Right lobe of liver (tissue), 6 donors: ENCODE measurements at regions not wholly inside any gene's neighbourhood (a gene's known extent, or its start where the extent isn't known, plus 50 kb on each side); places are given as distances from the start of the nearest gene placed in this dataset.
A peak's percentile ranks its signal among the peaks of the same experiment; 100 is the strongest.

ENCODE experiments used
- ATAC-seq, 4 donors: fragments of 200-7000 bp; cut with Tn5 transposase; one replicate each; pipeline ENCODE4 v1.9.1; 2020; ENCODE audit warnings: mild to moderate bottlenecking in 4 of 4, moderate library complexity in 4 of 4
- DNase-seq, 3 donors: peaks; one replicate each; pipeline ENCODE4 v3.0.0-alpha.2; 2020
- H3K27ac ChIP-seq, 3 donors: fragments of 200-600 bp; one replicate each; pipeline ENCODE4 v1.8.0; 2022
- H3K27me3 ChIP-seq, 2 donors: fragments of 200-600 bp; one replicate each; pipeline ENCODE4 v1.8.0; 2022
- H3K36me3 ChIP-seq, 4 donors: fragments of 200-600 bp; sonication (generic) in 1 of 4; one replicate each; pipeline versions ENCODE4 v1.5.1 to v1.8.0; 2017 to 2022; ENCODE audit warnings: control low read depth in 1 of 4
- H3K4me1 ChIP-seq, 4 donors: fragments of 200-600 bp; sonication (generic) in 1 of 4; one replicate each; pipeline versions ENCODE4 v1.5.1 to v1.8.0; 2017 to 2022; ENCODE audit warnings: control low read depth in 1 of 4
- H3K4me3 ChIP-seq, 3 donors: fragments of 200-600 bp; one replicate each; pipeline ENCODE4 v1.8.0; 2022
- H3K9me3 ChIP-seq, 4 donors: fragments of 200-600 bp; sonication (generic) in 1 of 4; one replicate each; pipeline versions ENCODE4 v1.5.1 to v1.8.0; 2017 to 2022; ENCODE audit warnings: control low read depth in 1 of 4
- POLR2A ChIP-seq: fragments of 450-650 bp; IDR thresholded peaks from one replicate; pipeline ENCODE4 v1.6.1; 2017; ENCODE audit warnings: antibody characterized with exemption, mild to moderate bottlenecking
- WGBS: methylation state at CpG from one replicate; pipeline ENCODE4 v1.1.6; 2018; ENCODE audit warnings: low coverage, low lambda C conversion rate; ENCODE audit not compliant: insufficient coverage; ENCODE audit errors: missing lambda C conversion rate; 5-methylcytosine and 5-hydroxymethylcytosine counted together
- intact Hi-C, 2 donors: fragments of 100-400 bp; cut with DNase I; formaldehyde crosslinking; loops; one replicate each; pipeline versions ENCODE4 v1.11.2 to v1.14.1; 2022
- TF ChIP-seq, protein P1 (sequence below), 4 donors: fragments of 200-600 bp in 3 of 4; fragments of 450-650 bp in 1 of 4; IDR thresholded peaks; one replicate each; pipeline versions ENCODE4 v1.5.1 to v1.8.0; 2016 to 2022; ENCODE audit warnings: antibody characterized with exemption in 4 of 4, mild to moderate bottlenecking in 2 of 4
- donor health status: DM: no; HTN: yes; CAD: no.
- donor health status: DM: no; HTN: no; CAD: no.
- donor health status: DM: no; HTN: no; CAD: no.
- donor health status: DM: no; HTN: yes; CAD: no.
- donor health status: DM: no; HTN: yes; CAD: no.

DNA sequence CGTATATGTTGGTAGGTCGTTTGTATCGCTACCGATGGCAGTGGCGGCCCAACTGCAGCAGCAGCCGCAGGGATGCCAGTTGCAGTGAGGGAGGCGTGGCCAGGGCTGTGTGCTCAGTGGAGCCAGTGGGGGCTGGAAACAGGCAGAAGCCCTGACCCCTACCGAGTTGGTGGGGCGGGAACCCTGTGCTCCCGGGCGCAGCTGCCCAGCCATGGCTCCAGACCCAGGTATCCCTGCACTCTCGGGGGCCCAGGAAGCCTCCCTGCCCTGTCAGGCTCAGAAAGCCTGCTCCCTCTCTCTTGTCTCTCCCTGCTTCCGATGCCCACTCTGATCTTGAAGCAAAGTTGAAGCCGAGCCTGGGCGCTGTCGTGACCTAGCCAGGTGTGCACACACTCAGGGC lies 78.6 kb upstream of the ITGB1 start:
- Histone ChIP-seq H3K36me3 (no peaks in the 10 kb centered on the region), H3K27me3 (no peaks in the 10 kb centered on the region), H3K4me1 (no peaks in the 10 kb centered on the region), H3K4me3 (no peak overlapping the region), H3K27ac (no peak overlapping the region), H3K9me3 (no peaks in the 10 kb centered on the region)
- intact Hi-C loops: no loop called here
- WGBS: 93% methylated on average over 3 of the region's 16 CpGs
- peak in 1 of 4 donors; percentile 28 for ATAC-seq
- no peak for DNase-seq
- TF ChIP-seq, protein P1, sequence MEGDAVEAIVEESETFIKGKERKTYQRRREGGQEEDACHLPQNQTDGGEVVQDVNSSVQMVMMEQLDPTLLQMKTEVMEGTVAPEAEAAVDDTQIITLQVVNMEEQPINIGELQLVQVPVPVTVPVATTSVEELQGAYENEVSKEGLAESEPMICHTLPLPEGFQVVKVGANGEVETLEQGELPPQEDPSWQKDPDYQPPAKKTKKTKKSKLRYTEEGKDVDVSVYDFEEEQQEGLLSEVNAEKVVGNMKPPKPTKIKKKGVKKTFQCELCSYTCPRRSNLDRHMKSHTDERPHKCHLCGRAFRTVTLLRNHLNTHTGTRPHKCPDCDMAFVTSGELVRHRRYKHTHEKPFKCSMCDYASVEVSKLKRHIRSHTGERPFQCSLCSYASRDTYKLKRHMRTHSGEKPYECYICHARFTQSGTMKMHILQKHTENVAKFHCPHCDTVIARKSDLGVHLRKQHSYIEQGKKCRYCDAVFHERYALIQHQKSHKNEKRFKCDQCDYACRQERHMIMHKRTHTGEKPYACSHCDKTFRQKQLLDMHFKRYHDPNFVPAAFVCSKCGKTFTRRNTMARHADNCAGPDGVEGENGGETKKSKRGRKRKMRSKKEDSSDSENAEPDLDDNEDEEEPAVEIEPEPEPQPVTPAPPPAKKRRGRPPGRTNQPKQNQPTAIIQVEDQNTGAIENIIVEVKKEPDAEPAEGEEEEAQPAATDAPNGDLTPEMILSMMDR (IDR thresholded peaks at IDR 0.05): no peak
- TF ChIP-seq POLR2A: no peak

DNA sequence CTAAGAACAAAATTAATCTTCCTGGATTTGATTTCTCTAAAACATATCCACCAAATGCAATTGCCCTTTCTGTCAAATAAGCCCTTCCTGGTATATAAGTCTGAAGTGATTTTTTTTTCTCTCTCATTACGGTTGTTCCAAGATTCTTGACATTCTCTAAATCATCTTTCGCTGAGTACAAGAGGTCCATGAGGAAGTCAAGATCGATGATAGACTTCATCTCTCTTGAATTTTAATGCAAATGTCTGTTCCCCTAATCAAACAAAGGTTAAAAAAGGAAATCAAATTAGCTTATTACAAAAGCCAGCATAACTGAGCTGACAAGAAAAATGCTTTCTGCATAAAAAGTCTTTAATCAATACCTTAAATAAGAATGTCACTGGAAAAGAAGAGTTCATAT lies 77.4 kb upstream of the ITGB1 start:
- no peaks in the 10 kb centered on the region for H3K4me1 ChIP-seq
- 83% methylated on average over 3 of the region's 3 CpGs for WGBS
- intact Hi-C loops: no loop called here
- H3K27me3 ChIP-seq: no peaks in the 10 kb centered on the region
- no peaks in the 10 kb centered on the region for H3K36me3 ChIP-seq
- TF ChIP-seq, protein P1 (IDR thresholded peaks at IDR 0.05): no peak
- no peak for TF ChIP-seq POLR2A
- no peak overlapping the region for H3K4me3 ChIP-seq
- ATAC-seq (no peak), DNase-seq (no peak)
- H3K9me3 ChIP-seq: no peaks in the 10 kb centered on the region
- no peak overlapping the region for H3K27ac ChIP-seq

DNA sequence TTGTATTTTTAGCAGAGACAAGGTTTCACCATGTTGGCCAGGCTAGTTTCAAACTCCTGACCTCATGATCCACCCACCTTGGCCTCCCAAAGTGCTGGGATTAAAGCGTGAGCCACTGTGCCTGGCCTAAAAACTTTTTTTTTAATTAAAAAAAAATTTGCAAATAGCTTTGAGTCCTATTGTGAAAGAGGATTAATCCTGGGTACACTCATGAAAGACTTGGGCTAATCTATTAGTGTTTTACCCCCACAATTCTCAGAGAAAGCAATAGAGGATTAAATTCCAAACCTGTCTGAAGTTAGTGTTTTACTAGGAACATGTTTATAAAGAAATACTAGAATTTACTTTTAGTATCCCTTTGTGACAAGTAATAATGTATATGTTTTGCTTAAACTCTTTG lies 76.9 kb upstream of the ITGB1 start:
- Histone ChIP-seq H3K36me3 (no peaks in the 10 kb centered on the region), H3K4me1 (no peaks in the 10 kb centered on the region), H3K27me3 (no peaks in the 10 kb centered on the region), H3K9me3 (no peaks in the 10 kb centered on the region), H3K4me3 (no peak overlapping the region), H3K27ac (no peak overlapping the region)
- intact Hi-C loops: no loop called here
- no peak for ATAC-seq
- 90% methylated on average over 1 of the region's 1 CpG for WGBS
- TF ChIP-seq, protein P1 (IDR thresholded peaks at IDR 0.05): no peak
- no peak for TF ChIP-seq POLR2A
- no peak for DNase-seq

DNA sequence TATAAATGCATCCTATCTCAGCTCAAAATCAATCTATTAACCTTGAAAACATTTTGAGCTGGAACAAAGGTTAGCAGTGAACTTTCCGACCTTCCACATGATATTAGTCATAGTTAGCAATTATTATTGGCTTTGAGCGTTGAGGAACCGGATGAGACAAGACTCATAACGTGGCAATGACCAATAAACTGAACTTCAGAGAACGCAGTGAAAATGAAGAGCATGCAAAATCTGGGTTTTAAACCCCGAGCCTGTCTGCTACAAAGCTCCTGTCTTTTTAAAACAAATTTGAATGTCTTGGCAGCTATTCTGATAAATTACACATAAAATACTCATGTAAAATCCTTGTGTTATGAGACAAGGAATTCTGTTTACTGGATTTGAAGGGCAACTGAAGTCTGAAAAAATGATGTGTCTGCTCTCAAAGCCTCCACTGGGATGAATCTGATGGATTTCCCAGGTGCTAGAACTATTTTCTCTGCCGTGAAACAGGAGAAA lies 74.7 kb upstream of the ITGB1 start:
- H3K27me3 ChIP-seq: no peaks in the 10 kb centered on the region
- no peak for TF ChIP-seq POLR2A
- TF ChIP-seq, protein P1 (IDR thresholded peaks at IDR 0.05): no peak
- intact Hi-C loops: no loop called here
- ATAC-seq (peak in 1 of 4 donors; percentile 44), DNase-seq (no peak)
- no peak overlapping the region for H3K27ac ChIP-seq
- H3K4me3 ChIP-seq: no peak overlapping the region
- H3K9me3 ChIP-seq: no peaks in the 10 kb centered on the region
- no peaks in the 10 kb centered on the region for H3K36me3 ChIP-seq
- 51% methylated on average over 7 of the region's 7 CpGs for WGBS
- no peaks in the 10 kb centered on the region for H3K4me1 ChIP-seq
